ENCODE measurements at regions not wholly inside any gene's neighbourhood (a gene's known extent, or its start where the extent isn't known, plus 50 kb on each side); places are given as distances from the start of the nearest gene placed in this dataset.

DNA sequence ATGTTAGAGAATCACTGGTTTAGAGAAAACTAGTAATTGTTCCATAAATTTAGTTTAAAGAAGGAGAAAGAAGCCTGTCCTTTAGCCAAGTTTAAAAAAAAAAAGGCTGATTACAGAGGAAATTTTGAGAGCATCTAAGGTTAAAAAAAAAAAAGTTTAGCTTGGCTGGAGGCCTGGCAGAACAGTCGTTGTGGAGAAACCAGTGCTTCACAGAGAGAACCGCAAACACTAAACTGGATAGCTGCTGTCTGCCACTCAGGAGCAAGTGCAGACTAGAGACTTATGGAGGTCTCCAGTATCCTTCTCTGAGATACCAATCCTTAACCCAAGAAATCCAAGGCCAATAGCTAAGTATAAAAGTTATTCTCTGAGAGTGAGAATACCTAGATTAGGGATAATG, 84.8 kb upstream of the ANKRD28 start:
- FAIRE-seq: no peak
- no peak for DNase-seq (ENCODE audit: low read depth, low spot score)
- no peak overlapping the region for H3K4me3 ChIP-seq (ENCODE audit: control insufficient read depth in 2 of 3, extremely low read depth in 1 of 3, insufficient read depth in 2 of 3, low read depth in 1 of 3, low read length in 3 of 3)
- no peaks in the 10 kb centered on the region for H4K20me1 ChIP-seq (ENCODE audit: control insufficient read depth, extremely low read depth, insufficient read depth, low read length)
- no peaks in the 10 kb centered on the region for H3K27me3 ChIP-seq (ENCODE audit: control insufficient read depth, extremely low read depth, insufficient read depth, low read length)
- no peaks in the 10 kb centered on the region for H3K4me1 ChIP-seq (ENCODE audit: control insufficient read depth, extremely low read depth, insufficient read depth, low read length)
- H3K27ac ChIP-seq (ENCODE audit: control insufficient read depth, insufficient read depth, low read length): no peak overlapping the region
- no peaks in the 10 kb centered on the region for H3K79me2 ChIP-seq (ENCODE audit: control insufficient read depth, insufficient read depth, low read length)
- no peak overlapping the region for H2AFZ ChIP-seq (ENCODE audit: control insufficient read depth, low read length)
- dilution Hi-C loops (cut with MboI; ENCODE audit: extremely low pct_ligation_motif_present, low sequenced_read_pairs): no loop called here
- no peak for TF ChIP-seq EZH2 (IDR thresholded peaks at IDR 0.05; ENCODE audit: low read length)
- TF ChIP-seq, protein P1, sequence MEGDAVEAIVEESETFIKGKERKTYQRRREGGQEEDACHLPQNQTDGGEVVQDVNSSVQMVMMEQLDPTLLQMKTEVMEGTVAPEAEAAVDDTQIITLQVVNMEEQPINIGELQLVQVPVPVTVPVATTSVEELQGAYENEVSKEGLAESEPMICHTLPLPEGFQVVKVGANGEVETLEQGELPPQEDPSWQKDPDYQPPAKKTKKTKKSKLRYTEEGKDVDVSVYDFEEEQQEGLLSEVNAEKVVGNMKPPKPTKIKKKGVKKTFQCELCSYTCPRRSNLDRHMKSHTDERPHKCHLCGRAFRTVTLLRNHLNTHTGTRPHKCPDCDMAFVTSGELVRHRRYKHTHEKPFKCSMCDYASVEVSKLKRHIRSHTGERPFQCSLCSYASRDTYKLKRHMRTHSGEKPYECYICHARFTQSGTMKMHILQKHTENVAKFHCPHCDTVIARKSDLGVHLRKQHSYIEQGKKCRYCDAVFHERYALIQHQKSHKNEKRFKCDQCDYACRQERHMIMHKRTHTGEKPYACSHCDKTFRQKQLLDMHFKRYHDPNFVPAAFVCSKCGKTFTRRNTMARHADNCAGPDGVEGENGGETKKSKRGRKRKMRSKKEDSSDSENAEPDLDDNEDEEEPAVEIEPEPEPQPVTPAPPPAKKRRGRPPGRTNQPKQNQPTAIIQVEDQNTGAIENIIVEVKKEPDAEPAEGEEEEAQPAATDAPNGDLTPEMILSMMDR (optimal IDR thresholded peaks at IDR 0.05 in 1 of 3, IDR thresholded peaks at IDR 0.05 in 1 of 3, conservative IDR thresholded peaks at IDR 0.05 in 1 of 3; ENCODE audit: extremely low read depth in 1 of 3, insufficient read depth in 2 of 3, low read length in 3 of 3): no peak
- no peaks in the 10 kb centered on the region for H3K36me3 ChIP-seq (ENCODE audit: control insufficient read depth in 2 of 2, extremely low read depth in 1 of 2, insufficient read depth in 2 of 2, low read length in 2 of 2)
- no peak overlapping the region for H3K9ac ChIP-seq (ENCODE audit: control insufficient read depth, extremely low read depth, insufficient read depth, low read length)
- H3K4me2 ChIP-seq (ENCODE audit: control insufficient read depth, extremely low read depth, insufficient read depth, low read depth, low read length): no peak overlapping the region
- no peaks in the 10 kb centered on the region for H3K9me1 ChIP-seq (ENCODE audit: control insufficient read depth, extremely low read depth, insufficient read depth, low read length)
- no peaks in the 10 kb centered on the region for H3K9me3 ChIP-seq (ENCODE audit: control insufficient read depth, low read depth, low read length)

DNA sequence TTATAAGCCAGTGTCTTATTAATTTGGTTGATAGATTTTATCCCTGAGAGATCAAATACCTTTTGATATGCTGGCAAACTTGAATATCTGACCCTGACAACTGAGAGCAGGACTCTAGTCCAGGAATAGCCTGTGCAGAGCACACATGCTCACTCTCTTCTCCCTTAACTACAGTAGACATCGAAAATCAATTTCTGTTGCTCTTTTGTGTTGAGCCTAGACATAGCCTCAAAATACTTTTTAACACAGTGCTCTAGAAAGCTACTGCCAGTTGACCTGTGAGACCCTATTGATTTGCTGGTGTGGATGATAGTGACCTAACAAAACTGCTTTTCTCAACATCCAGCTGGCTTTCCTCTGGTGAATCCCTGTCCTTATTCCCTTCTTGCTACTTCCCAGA, 86.4 kb upstream of the ANKRD28 start:
- DNase-seq (ENCODE audit: low read depth, low spot score): no peak
- no peak overlapping the region for H3K4me3 ChIP-seq (ENCODE audit: control insufficient read depth in 2 of 3, extremely low read depth in 1 of 3, insufficient read depth in 2 of 3, low read depth in 1 of 3, low read length in 3 of 3)
- TF ChIP-seq, protein P1 (optimal IDR thresholded peaks at IDR 0.05 in 1 of 3, IDR thresholded peaks at IDR 0.05 in 1 of 3, conservative IDR thresholded peaks at IDR 0.05 in 1 of 3; ENCODE audit: extremely low read depth in 1 of 3, insufficient read depth in 2 of 3, low read length in 3 of 3): no peak
- TF ChIP-seq EZH2 (IDR thresholded peaks at IDR 0.05; ENCODE audit: low read length): no peak
- no peaks in the 10 kb centered on the region for H3K36me3 ChIP-seq (ENCODE audit: control insufficient read depth in 2 of 2, extremely low read depth in 1 of 2, insufficient read depth in 2 of 2, low read length in 2 of 2)
- dilution Hi-C loops (cut with MboI; ENCODE audit: extremely low pct_ligation_motif_present, low sequenced_read_pairs): no loop called here
- H3K79me2 ChIP-seq (ENCODE audit: control insufficient read depth, insufficient read depth, low read length): no peaks in the 10 kb centered on the region
- H3K9me3 ChIP-seq (ENCODE audit: control insufficient read depth, low read depth, low read length): no peaks in the 10 kb centered on the region
- H3K4me2 ChIP-seq (ENCODE audit: control insufficient read depth, extremely low read depth, insufficient read depth, low read depth, low read length): no peak overlapping the region
- no peak overlapping the region for H2AFZ ChIP-seq (ENCODE audit: control insufficient read depth, low read length)
- H3K4me1 ChIP-seq (ENCODE audit: control insufficient read depth, extremely low read depth, insufficient read depth, low read length): no peaks in the 10 kb centered on the region
- no peak for FAIRE-seq
- no peak overlapping the region for H3K27ac ChIP-seq (ENCODE audit: control insufficient read depth, insufficient read depth, low read length)
- H3K27me3 ChIP-seq (ENCODE audit: control insufficient read depth, extremely low read depth, insufficient read depth, low read length): no peaks in the 10 kb centered on the region
- H4K20me1 ChIP-seq (ENCODE audit: control insufficient read depth, extremely low read depth, insufficient read depth, low read length): no peaks in the 10 kb centered on the region
- no peak overlapping the region for H3K9ac ChIP-seq (ENCODE audit: control insufficient read depth, extremely low read depth, insufficient read depth, low read length)
- H3K9me1 ChIP-seq (ENCODE audit: control insufficient read depth, extremely low read depth, insufficient read depth, low read length): no peaks in the 10 kb centered on the region

Measured in keratinocyte (primary cell).